Cardiac muscle cell (in vitro differentiated cells and primary cell): ENCODE measurements at regions not wholly inside any gene's neighbourhood (a gene's known extent, or its start where the extent isn't known, plus 50 kb on each side); places are given as distances from the start of the nearest gene placed in this dataset.

ENCODE experiments used
- DNase-seq, 2 donors: peaks; one replicate each; pipeline versions ENCODE4 v3.0.0 to v3.0.0-alpha.2; 2010 to 2017; ENCODE audit warnings: low read depth in 1 of 2, low spot score in 1 of 2
- H3K27ac ChIP-seq: fragments of 200-600 bp; sonication (generic); 2 replicates; pipeline ENCODE4 v1.5.1; 2016
- H3K27me3 ChIP-seq: fragments of 200-600 bp; sonication (generic); 2 replicates; pipeline ENCODE4 v1.6.0; 2016; ENCODE audit warnings: control low read depth
- H3K36me3 ChIP-seq: fragments of 200-600 bp; sonication (generic); 2 replicates; pipeline ENCODE4 v1.5.1; 2016; ENCODE audit warnings: control low read depth
- H3K4me1 ChIP-seq: fragments of 200-600 bp; sonication (generic); 2 replicates; pipeline ENCODE4 v1.8.1; 2017; ENCODE audit warnings: low read depth, mild to moderate bottlenecking, mixed run types
- H3K4me3 ChIP-seq: fragments of 200-600 bp; sonication (generic); 2 replicates; pipeline ENCODE4 v1.5.1; 2016; ENCODE audit warnings: mild to moderate bottlenecking
- H3K9me3 ChIP-seq: fragments of 200-600 bp; sonication (generic); 2 replicates; pipeline ENCODE4 v1.5.1; 2017; ENCODE audit warnings: low read depth, mild to moderate bottlenecking, control low read depth
- TF ChIP-seq, protein P1 (sequence below): IDR thresholded peaks from 2 replicates; pipeline ENCODE4 v1.5.1; 2012; ENCODE audit warnings: low read depth, mild to moderate bottlenecking, low read length

DNA sequence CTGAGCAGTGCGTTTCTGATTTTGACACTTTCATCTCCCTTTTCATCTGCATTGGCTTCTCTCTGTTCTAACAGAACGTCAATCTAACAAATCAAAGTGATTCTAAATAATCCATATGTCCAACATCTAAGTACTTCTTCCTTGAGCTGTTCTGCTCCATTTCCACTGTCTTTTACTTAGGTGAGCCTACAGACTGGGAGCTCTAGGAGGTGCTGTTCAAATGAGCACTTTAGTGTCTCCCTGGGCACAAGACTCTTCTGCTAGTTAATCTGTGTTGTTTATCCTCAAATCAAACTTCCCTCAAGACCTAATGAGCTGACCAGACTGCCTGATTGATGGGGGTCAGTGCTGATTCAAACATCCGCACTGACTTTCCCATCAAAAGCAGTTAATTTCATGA is 408.1 kb downstream of the WDR72 start:
- no peaks in the 10 kb centered on the region for H3K36me3 ChIP-seq
- H3K27ac ChIP-seq, result no peak overlapping the region
- no peaks in the 10 kb centered on the region for H3K27me3 ChIP-seq
- no peak for DNase-seq
- TF ChIP-seq, protein P1, sequence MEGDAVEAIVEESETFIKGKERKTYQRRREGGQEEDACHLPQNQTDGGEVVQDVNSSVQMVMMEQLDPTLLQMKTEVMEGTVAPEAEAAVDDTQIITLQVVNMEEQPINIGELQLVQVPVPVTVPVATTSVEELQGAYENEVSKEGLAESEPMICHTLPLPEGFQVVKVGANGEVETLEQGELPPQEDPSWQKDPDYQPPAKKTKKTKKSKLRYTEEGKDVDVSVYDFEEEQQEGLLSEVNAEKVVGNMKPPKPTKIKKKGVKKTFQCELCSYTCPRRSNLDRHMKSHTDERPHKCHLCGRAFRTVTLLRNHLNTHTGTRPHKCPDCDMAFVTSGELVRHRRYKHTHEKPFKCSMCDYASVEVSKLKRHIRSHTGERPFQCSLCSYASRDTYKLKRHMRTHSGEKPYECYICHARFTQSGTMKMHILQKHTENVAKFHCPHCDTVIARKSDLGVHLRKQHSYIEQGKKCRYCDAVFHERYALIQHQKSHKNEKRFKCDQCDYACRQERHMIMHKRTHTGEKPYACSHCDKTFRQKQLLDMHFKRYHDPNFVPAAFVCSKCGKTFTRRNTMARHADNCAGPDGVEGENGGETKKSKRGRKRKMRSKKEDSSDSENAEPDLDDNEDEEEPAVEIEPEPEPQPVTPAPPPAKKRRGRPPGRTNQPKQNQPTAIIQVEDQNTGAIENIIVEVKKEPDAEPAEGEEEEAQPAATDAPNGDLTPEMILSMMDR, result no peak
- no peaks in the 10 kb centered on the region for H3K4me1 ChIP-seq
- no peak overlapping the region for H3K4me3 ChIP-seq
- no peaks in the 10 kb centered on the region for H3K9me3 ChIP-seq

DNA sequence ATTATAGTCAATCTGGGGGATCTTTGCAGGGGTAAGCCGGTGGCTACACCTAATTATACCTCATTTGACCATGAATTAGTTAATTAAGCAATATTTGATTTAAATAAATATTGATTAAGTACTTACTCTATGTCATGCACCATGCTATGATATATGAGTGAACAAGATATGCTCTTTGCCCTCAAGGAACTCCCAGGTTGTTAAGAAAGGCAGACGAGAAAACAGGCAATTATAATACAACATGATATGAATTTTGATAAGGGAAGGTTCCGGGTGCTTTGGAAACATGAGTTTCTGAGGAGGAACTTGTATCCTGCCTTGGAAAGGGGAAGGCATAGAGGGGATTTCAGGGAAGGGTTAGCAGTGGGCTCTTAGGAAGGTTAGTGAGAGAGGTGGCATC is 412.9 kb downstream of the WDR72 start:
- DNase-seq, result no peak
- Histone ChIP-seq H3K4me1 (no peaks in the 10 kb centered on the region), H3K27ac (no peak overlapping the region), H3K9me3 (no peaks in the 10 kb centered on the region), H3K4me3 (no peak overlapping the region), H3K27me3 (no peaks in the 10 kb centered on the region), H3K36me3 (no peaks in the 10 kb centered on the region)
- TF ChIP-seq, protein P1, result no peak

DNA sequence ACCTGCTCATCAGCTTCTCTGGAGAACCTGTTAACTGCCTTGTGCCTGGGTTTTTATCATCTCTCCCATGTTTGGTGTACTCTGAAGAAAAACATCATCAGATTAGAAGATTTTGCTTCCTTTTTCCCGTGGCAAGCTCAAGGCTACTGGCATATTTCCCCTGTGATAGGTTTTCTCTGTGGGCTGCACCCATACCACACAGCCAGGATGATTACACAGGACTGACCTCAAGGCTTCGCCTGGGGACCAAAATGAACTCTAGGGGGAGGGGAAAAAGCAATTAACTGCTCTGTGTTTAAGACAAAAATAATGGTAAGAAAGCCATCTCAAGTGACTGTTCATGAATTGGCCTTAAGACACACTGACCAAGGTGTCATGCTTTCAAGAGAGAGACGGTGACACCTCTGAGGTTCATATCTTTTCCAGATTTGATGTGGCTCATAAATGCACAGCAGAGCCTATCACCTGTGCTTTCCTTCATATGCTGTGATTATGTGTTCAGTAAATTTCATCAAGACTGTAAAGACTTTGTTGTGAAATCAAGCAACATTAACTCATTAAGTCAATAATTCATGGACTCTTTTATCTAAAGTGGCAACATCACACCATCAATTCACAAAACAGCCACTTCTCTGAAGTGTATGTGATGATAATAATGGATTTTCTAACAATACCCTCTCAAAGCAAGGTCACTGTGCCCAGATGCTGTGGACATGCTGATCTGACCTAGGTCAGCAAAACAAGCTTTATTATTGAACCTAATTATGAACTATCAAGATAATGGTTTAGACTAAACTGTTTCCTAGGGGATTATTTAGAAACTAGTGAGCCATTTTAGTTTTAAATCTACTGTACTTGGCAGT is 427.9 kb downstream of the WDR72 start:
- Histone ChIP-seq H3K4me3 (no peak overlapping the region), H3K9me3 (no peaks in the 10 kb centered on the region), H3K36me3 (no peaks in the 10 kb centered on the region), H3K27ac (no peak overlapping the region), H3K4me1 (no peaks in the 10 kb centered on the region), H3K27me3 (peaks cover 7% of the 10 kb centered on the region)
- TF ChIP-seq, protein P1, result no peak
- DNase-seq, result no peak

DNA sequence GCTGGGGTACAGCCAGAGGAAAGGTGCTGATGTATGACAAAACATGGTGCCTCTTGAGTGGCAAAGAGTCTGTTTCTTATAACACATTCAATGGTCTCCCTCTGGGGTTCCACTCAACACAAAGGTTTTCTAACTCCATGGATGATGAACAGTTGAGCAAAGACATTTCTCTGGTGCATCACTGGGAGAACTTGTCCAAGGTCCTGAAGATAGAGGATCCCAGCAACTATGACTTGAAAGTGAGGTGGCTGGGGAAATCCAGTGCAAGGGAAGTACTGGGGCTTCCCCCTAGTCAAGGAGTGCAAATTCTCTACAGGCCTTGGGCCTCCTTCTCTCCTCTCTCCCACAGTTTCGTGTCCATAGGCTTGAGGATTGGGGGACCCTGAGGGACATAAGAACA is 431.1 kb downstream of the WDR72 start:
- H3K27me3 ChIP-seq, result peaks cover 7% of the 10 kb centered on the region
- TF ChIP-seq, protein P1, result no peak
- no peaks in the 10 kb centered on the region for H3K36me3 ChIP-seq
- H3K27ac ChIP-seq, result no peak overlapping the region
- peak in 1 of 2 donors; percentile 54 for DNase-seq
- H3K9me3 ChIP-seq, result no peaks in the 10 kb centered on the region
- no peaks in the 10 kb centered on the region for H3K4me1 ChIP-seq
- H3K4me3 ChIP-seq, result no peak overlapping the region

DNA sequence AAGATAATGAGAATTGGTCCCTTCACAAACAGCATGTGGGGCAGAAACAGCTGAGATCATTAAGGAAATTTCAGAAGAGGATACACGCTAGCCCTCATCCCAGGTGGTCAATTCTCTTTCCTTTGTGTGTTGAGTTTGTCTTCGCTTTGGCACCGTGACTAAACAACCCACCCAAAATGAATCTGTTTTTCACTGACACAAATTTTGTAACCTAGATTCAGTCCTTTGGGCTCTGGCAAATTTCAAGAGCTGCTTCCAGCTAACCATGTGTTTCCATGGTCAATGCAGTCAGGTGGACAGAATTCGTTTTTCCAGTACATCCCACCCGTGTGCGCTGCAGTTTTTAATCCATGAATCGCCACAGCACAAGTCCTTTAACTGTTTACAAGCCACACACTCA is 435.4 kb downstream of the WDR72 start:
- no peaks in the 10 kb centered on the region for H3K4me1 ChIP-seq
- no peak overlapping the region for H3K27ac ChIP-seq
- no peaks in the 10 kb centered on the region for H3K9me3 ChIP-seq
- no peak overlapping the region for H3K4me3 ChIP-seq
- H3K36me3 ChIP-seq, result no peaks in the 10 kb centered on the region
- peaks cover 14% of the 10 kb centered on the region for H3K27me3 ChIP-seq
- DNase-seq, result no peak
- TF ChIP-seq, protein P1, result no peak
